H54 (cell line): ENCODE measurements at regions not wholly inside any gene's neighbourhood (a gene's known extent, or its start where the extent isn't known, plus 50 kb on each side); places are given as distances from the start of the nearest gene placed in this dataset.

ENCODE experiments used
- DNase-seq: peaks from one replicate; pipeline ENCODE4 v3.0.0; 2011; ENCODE audit warnings: low spot score, mixed read lengths; ENCODE audit not compliant: insufficient read length
- FAIRE-seq: peaks from 3 replicates; lab custom pipeline; 2011; peaks lifted over from hg19 to GRCh38; lab: Jason Lieb, UNC
- POLR2A ChIP-seq: IDR thresholded peaks from 2 replicates; pipeline ENCODE4 v1.6.1; 2011; ENCODE audit warnings: low read depth, mild to moderate bottlenecking, low read length

GRCh38 chrX:96311366-96311765 is 373.3 kb upstream of the DIAPH2 start:
- DNase-seq (no peak), FAIRE-seq (no peak)
- TF ChIP-seq POLR2A = no peak

DNA sequence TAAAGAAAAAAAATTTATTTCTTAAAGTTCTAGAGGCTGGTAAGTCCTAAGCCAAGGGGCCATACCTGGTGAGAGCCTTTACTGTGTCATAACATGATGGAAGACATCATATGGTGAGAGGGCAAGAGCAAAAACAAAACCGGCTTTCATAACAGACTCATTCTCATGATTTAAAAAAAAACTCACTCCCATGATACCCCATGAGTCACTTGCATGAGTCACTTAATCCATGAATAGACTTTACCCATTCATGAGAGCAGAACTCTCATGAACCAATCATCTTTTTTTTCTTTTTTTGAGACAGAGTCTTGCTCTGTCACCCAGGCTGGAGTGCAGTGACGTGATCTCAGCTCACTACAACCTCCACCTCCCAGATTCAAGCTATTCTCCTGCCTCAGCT is 369.7 kb upstream of the DIAPH2 start:
- no peak for TF ChIP-seq POLR2A
- DNase-seq (peak; percentile 4), FAIRE-seq (peak; percentile 30)

DNA sequence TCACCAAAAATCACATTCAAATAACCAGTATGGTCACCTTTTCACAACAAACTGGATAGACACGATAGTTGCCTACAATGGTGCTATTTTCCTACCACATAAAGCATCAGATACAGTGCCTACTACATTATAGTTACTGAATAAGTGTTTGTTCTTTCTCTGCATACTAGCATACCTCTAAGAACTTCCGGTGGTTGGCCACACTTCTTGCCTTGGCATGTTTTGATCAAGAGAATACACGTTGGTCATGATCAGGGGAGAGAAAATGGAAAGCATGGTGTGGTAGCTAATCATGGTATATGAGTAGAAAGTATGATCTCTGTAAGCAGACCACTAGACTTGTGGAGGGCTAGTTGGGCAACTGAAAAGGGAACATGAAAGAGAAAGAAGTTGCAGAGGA is 322.8 kb upstream of the DIAPH2 start:
- TF ChIP-seq POLR2A = no peak
- FAIRE-seq = no peak
- no peak for DNase-seq

DNA sequence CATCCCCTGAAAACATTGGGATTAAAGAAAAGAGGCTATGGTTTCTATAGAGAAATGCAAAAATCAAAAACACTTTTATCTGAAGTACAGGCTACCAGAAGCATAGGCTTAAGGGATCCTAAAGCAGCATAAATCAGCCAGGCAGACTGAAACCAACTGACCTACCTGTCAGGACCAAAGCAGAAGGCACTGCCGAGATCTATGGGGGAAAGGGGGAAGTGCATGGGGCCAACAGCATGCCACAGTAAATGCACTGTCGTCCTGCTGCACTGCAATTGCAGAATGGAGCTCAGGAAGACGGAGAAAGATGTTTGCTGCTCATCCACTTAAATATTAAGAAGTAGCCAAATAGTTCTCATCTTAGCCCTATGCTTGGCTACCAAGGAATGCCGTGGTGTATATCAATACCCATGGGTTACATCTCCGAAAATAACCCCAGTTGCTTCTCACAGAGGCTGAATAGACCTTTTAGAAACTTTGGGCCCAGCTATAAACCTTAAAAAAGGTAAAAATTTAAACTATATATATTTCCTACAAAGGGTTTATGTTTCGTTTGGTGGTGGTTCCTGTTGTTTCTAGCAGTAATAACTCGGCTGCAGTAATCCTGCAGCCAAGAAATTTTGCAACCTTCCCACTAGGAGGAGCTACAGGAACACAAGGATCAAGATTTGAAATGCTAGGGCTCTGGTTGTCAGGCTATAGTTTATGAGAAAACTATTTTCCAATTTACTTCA is 312.2 kb upstream of the DIAPH2 start:
- DNase-seq = peak; percentile 2
- FAIRE-seq = peak; percentile 27
- TF ChIP-seq POLR2A = no peak

DNA sequence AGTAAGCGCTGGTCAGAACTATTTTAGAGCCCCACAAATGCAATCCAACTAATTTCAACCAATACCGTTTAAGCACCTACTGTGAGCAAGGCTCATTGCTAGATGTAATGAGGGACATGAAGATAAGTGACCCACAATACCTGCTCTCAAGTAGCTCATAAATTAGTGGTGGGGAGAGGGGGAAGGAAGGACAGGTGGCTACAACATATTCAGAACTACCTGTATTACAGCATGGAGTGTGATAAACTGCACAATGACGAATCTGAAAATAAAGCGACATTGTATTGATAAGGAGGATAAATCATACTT is 311.6 kb upstream of the DIAPH2 start:
- TF ChIP-seq POLR2A = no peak
- FAIRE-seq (no peak), DNase-seq (no peak)

GRCh38 chrX:96376266-96376665 is 308.4 kb upstream of the DIAPH2 start:
- no peak for TF ChIP-seq POLR2A
- no peak for FAIRE-seq
- no peak for DNase-seq

DNA sequence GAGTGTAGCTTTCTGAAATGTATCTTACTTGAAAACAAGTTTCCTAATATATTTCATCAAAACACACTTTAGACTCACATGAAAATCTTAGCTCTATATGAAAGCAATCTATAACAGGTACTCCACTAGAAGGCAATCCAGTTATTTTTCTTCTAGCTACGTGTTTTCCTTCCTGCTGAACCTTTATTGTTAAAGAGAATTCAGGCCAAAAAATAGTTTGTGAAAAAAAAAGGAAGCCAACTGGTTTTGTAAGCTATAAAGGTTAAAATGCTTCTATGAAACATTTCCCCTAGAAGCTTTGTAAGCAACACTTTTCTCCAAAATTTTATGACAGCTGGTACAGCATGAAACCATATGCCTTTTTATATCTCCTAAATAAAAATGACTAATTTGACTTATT is 304.7 kb upstream of the DIAPH2 start:
- FAIRE-seq = no peak
- DNase-seq = no peak
- no peak for TF ChIP-seq POLR2A

- FAIRE-seq (no peak), DNase-seq (no peak)
- TF ChIP-seq POLR2A = no peak
These were observed 302.6 kb upstream of the DIAPH2 start for GRCh38 chrX:96382018-96382417.

GRCh38 chrX:96383428-96383827 is 301.2 kb upstream of the DIAPH2 start:
- no peak for DNase-seq
- TF ChIP-seq POLR2A = no peak
- FAIRE-seq = no peak

- no peak for FAIRE-seq
- no peak for TF ChIP-seq POLR2A
- no peak for DNase-seq
These were observed 298.3 kb upstream of the DIAPH2 start for GRCh38 chrX:96386325-96386724.

- no peak for TF ChIP-seq POLR2A
- no peak for FAIRE-seq
- no peak for DNase-seq
These were observed 297.7 kb upstream of the DIAPH2 start for GRCh38 chrX:96386981-96387380.

GRCh38 chrX:96387801-96388200 is 296.8 kb upstream of the DIAPH2 start:
- TF ChIP-seq POLR2A = no peak
- FAIRE-seq (no peak), DNase-seq (no peak)

- DNase-seq (no peak), FAIRE-seq (no peak)
- TF ChIP-seq POLR2A = no peak
These were observed 295.2 kb upstream of the DIAPH2 start for GRCh38 chrX:96389281-96390047.

- no peak for TF ChIP-seq POLR2A
- DNase-seq (no peak), FAIRE-seq (no peak)
These were observed 290.0 kb upstream of the DIAPH2 start for GRCh38 chrX:96394598-96394997.

DNA sequence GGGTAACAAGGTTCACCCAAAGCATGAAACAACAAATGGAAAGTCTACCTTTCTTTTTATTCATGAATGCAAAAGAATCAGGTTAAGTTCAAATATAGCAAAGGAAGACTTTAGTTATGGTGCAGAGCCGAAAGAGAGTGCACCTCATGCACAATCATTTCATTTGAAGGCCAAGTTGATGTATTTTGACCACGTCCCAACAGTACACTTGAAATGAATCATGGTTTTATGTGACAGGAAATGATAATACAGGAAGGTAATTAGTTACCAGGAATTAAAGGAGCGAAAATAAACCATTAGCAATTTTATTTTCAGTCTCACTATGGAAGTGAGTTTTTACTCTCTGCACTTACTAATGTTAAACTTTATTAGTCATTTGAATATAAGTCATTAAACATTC is 281.2 kb upstream of the DIAPH2 start:
- TF ChIP-seq POLR2A = no peak
- FAIRE-seq = no peak
- DNase-seq = no peak
